ENCODE measurements at regions not wholly inside any gene's neighbourhood (a gene's known extent, or its start where the extent isn't known, plus 50 kb on each side); places are given as distances from the start of the nearest gene placed in this dataset.

DNA sequence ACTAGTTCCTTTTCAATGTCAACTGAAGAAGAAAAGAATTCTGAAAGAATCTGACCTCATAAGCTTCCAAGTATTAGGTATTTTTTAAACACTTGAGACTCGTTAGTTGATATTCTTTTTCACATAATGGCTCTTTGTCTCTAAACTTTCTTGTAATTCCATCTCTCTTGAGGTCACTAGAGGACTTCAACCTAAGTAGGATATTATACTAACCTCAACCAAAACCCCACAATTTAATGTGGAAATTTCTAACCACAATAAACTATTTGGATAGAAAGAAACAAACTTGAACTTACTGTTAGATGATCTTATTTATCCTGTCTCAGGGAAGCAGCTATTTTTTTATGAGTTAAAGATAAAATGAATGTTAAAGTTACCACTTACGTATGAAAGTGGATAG is 206.9 kb upstream of the FSIP2 start:
- ATAC-seq (no peak), DNase-seq (no peak)
- Histone ChIP-seq H3K27ac (no peak overlapping the region), H3K9me3 (no peaks in the 10 kb centered on the region), H3K36me3 (no peaks in the 10 kb centered on the region), H3K4me1 (no peaks in the 10 kb centered on the region), H3K4me3 (no peak overlapping the region), H3K27me3 (no peaks in the 10 kb centered on the region)
- 43% methylated on average over 2 of the region's 2 CpGs for WGBS (ENCODE audit: insufficient coverage, low coverage, low lambda C conversion rate, missing lambda C conversion rate)
- TF ChIP-seq POLR2A (IDR thresholded peaks at IDR 0.05): no peak
- TF ChIP-seq, protein P1, sequence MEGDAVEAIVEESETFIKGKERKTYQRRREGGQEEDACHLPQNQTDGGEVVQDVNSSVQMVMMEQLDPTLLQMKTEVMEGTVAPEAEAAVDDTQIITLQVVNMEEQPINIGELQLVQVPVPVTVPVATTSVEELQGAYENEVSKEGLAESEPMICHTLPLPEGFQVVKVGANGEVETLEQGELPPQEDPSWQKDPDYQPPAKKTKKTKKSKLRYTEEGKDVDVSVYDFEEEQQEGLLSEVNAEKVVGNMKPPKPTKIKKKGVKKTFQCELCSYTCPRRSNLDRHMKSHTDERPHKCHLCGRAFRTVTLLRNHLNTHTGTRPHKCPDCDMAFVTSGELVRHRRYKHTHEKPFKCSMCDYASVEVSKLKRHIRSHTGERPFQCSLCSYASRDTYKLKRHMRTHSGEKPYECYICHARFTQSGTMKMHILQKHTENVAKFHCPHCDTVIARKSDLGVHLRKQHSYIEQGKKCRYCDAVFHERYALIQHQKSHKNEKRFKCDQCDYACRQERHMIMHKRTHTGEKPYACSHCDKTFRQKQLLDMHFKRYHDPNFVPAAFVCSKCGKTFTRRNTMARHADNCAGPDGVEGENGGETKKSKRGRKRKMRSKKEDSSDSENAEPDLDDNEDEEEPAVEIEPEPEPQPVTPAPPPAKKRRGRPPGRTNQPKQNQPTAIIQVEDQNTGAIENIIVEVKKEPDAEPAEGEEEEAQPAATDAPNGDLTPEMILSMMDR (IDR thresholded peaks at IDR 0.05): no peak
- intact Hi-C loops (cut with DNase I): no loop called here

DNA sequence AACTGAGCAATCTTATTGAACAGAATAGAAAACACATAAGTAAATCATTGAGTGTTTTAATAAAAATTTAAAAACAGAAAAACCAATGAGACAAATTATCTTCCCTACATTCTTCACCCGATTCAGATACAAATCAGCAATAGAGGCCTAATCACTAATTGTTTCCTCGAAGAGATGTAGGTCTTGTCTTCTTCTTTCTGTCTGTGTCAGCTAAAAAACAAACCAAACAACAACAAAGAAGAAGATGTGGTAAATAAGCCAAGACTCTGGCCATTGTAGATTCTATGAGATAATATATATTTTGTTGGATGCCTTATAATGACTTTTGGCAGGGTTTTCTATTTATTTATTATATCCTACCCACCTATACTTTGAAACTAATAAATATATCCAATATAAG is 200.9 kb upstream of the FSIP2 start:
- Histone ChIP-seq H3K27me3 (no peaks in the 10 kb centered on the region), H3K4me1 (no peaks in the 10 kb centered on the region), H3K9me3 (no peaks in the 10 kb centered on the region), H3K4me3 (no peak overlapping the region), H3K36me3 (no peaks in the 10 kb centered on the region), H3K27ac (no peak overlapping the region)
- ATAC-seq (no peak), DNase-seq (no peak)
- no peak for TF ChIP-seq POLR2A (IDR thresholded peaks at IDR 0.05)
- TF ChIP-seq, protein P1 (IDR thresholded peaks at IDR 0.05): no peak
- WGBS (ENCODE audit: insufficient coverage, low coverage, low lambda C conversion rate, missing lambda C conversion rate): 51% methylated on average over 2 of the region's 2 CpGs
- intact Hi-C loops (cut with DNase I): no loop called here

DNA sequence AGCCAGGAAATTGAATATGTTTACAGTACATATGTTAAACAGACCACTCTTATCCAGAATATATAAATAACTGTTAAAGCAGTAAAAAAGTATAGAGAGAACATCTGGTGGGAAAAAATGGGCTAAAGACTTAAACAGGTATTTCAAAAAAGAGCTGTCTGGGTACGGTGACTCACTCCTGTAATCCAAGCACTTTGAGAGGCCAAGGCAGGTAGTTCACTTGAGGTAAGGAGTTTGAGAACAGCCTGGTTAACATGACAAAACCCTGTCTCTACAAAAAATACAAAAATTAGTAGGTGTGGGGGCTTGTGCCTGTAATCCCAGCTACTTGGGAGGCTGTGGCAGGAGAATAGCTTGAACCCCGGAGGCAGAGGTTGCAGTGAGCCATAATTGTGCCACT is 171.4 kb upstream of the FSIP2 start:
- Histone ChIP-seq H3K4me1 (no peaks in the 10 kb centered on the region), H3K9me3 (no peaks in the 10 kb centered on the region), H3K27me3 (no peaks in the 10 kb centered on the region), H3K4me3 (no peak overlapping the region), H3K36me3 (no peaks in the 10 kb centered on the region), H3K27ac (no peak overlapping the region)
- no peak for ATAC-seq
- intact Hi-C loops (cut with DNase I): no loop called here
- TF ChIP-seq POLR2A (IDR thresholded peaks at IDR 0.05): no peak
- TF ChIP-seq, protein P1 (IDR thresholded peaks at IDR 0.05): no peak
- DNase-seq: no peak
- 48% methylated on average over 2 of the region's 2 CpGs for WGBS (ENCODE audit: insufficient coverage, low coverage, low lambda C conversion rate, missing lambda C conversion rate)

DNA sequence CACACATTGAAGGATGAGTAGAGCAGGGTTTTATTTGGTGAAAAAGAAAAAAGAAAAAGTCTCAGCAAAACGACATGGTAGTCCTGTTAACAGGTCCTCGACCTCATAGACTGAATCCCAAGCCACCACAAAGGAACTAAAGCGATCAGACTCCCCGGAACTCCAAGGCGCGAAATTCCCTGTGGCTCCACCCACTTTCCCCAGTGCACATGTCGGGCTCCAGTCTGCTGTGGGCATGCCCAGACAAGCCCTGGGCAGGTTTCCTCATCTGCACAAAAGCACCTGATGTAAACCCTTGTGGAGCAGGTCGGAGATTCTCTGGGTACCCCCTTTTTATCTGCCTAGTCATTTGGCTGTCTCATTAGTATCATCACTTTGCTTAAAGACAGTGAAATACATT is 170.7 kb upstream of the FSIP2 start:
- Histone ChIP-seq H3K4me1 (no peaks in the 10 kb centered on the region), H3K9me3 (no peaks in the 10 kb centered on the region), H3K36me3 (no peaks in the 10 kb centered on the region), H3K4me3 (no peak overlapping the region), H3K27ac (no peak overlapping the region), H3K27me3 (no peaks in the 10 kb centered on the region)
- DNase-seq (no peak), ATAC-seq (no peak)
- WGBS (ENCODE audit: insufficient coverage, low coverage, low lambda C conversion rate, missing lambda C conversion rate): 47% methylated on average over 4 of the region's 8 CpGs
- intact Hi-C loops (cut with DNase I): no loop called here
- no peak for TF ChIP-seq POLR2A (IDR thresholded peaks at IDR 0.05)
- TF ChIP-seq, protein P1 (IDR thresholded peaks at IDR 0.05): no peak

DNA sequence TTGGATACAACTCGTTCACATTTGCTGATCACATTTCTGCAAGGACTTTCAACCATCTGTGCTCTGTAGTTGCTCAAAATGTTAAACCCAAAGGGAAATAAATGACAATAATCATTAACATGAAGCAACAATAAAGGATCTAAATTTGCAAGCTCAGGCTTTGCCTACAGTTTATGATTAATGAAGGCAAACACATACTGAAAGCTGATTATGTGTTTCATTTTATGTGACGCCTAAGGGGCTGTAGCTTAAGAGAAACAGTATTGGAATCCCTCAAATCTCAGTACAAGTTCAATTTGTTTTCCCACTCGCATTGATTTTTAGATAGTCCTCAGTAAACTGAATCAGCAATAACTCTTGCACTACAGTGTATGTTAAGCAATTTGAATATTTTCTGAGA is 160.3 kb upstream of the FSIP2 start:
- Histone ChIP-seq H3K36me3 (no peaks in the 10 kb centered on the region), H3K4me1 (no peaks in the 10 kb centered on the region), H3K4me3 (no peak overlapping the region), H3K27me3 (no peaks in the 10 kb centered on the region), H3K9me3 (no peaks in the 10 kb centered on the region), H3K27ac (no peak overlapping the region)
- WGBS (ENCODE audit: insufficient coverage, low coverage, low lambda C conversion rate, missing lambda C conversion rate): 29% methylated on average over 3 of the region's 3 CpGs
- intact Hi-C loops (cut with DNase I): no loop called here
- ATAC-seq (no peak), DNase-seq (no peak)
- TF ChIP-seq POLR2A (IDR thresholded peaks at IDR 0.05): no peak
- TF ChIP-seq, protein P1 (IDR thresholded peaks at IDR 0.05): no peak
